Stimulated activated CD8-positive, alpha-beta memory T cell treated with anti-CD3 and anti-CD28 coated beads, Interleukin-7, amount 100 ng/mL, for 48 hours (primary cell): ENCODE measurements at regions not wholly inside any gene's neighbourhood (a gene's known extent, or its start where the extent isn't known, plus 50 kb on each side); places are given as distances from the start of the nearest gene placed in this dataset.
"Not testable (repeated sequence)": the region's sequence is repeated elsewhere in the genome, so short reads cannot be mapped to it uniquely, and the experiment has no call there.

ENCODE experiments used
- DNase-seq, 2 donors: peaks; one replicate each; pipeline ENCODE4 v3.0.0-alpha.2; 2020; ENCODE audit warnings: low read depth in 1 of 2; ENCODE audit errors: extremely low read depth in 1 of 2

DNA sequence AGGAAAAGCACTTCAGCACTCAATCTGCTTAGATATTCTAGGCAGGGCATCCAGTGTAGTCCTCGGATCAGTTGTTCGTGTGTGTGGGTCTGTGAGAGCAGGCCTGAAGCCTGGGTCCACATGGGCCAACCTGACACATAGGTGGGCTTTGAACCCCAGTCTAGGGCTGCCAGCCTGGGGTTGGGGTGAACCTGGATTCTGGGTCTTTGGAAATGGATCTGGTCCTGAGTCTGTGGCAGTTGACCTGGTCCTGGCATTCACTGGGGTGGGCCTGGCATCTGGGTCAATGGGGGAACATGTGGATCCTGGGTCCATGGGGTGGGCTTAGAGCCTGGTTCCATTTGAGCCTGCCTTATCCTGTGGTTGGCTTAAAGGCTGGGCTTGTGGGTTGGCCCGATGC, 492.6 kb upstream of the MAN1A1 start:
- DNase-seq: no peak

DNA sequence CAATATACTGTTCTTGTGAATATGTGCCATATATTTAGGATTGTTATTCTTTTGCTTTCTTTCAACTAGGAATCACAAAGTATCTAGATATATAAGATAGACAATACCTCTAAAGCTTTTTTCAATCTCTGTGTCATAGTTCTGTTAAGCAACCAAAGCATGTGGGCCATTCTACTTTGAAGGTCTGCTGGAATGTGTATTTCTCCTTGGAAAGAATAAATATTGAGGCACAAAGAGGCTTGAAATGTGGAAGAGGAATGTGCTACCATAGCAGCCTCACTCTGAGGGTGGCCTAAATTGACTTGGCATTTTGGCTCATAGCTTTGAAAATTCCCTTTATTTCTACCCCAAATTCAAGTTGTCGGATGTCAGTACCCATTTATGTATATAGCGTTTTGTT, 488.5 kb upstream of the MAN1A1 start:
- no peak for DNase-seq

DNA sequence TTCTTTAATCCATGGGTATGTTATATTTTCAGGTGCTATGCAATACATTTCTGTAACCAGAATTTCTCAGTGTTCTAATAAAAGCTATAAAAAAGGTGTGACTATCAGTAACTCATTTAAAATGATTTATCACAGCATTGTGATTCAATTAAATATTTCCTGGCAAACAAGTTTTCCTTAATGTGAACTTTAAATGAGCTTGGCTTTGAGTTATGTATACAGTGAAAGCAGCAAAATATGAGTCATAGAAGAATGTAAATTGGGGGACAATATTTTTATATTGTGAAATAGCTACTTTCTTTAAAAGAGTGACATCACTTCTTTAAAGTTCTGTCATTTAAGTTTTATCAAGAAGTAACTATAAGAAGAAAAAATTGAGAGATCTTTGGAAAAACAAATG, 484.9 kb upstream of the MAN1A1 start:
- no peak for DNase-seq

DNA sequence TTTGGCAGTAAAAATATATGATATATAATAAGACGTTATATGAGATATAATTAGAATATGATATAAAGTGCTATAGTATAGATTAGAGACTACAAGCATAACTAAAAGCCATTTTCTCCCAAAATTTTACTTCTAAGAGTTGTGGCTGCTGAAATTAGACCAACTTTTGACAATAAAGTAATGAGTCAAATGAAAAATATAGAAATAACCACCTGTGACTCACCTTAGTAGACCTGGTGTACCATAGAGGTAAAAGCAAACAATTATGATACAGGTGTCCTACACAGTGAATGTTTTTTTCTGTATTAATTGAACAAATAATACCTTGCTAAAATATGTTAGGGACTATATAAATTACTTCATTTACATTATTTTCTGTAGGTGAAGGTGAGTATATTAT, 482.9 kb upstream of the MAN1A1 start:
- no peak for DNase-seq

DNA sequence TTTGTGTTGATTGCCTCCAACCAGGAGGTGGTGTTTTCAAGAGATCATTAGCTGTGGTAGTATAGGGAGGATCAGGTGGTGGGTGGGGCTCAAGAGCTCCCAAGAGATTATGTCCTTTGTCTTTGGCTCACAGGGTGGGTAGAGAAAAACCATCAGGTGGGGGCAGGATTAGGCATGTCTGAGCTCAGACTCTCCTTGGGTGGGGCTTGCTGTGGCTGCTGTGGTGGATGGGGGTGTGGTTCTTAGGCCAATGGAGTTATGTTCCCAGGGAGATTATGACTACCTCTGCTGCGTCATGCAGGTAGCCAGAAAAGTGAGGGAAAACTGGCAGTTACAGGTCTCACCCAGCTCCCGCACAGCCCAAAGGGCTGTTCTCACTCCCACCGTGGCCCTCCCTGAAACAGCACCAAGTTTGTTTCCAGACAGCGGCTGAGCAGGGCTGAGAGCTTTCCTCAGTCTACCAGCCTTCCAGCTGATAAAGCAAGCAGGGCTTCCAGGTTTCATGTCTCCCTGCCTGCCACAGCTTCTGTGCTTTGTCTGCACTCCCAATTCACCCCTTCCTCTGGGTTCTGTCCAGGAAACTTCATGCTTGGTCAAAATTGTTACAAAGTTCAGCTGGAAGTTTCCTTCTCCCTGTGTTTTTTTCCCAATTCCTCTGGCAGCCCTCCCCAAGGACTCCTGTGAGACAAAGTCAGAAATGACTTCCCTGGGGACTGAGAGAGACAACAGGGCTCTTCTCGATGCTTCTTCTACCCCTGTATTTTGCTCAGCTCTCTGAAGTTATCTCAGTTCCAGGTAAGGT, 481.1 kb upstream of the MAN1A1 start:
- no peak for DNase-seq

DNA sequence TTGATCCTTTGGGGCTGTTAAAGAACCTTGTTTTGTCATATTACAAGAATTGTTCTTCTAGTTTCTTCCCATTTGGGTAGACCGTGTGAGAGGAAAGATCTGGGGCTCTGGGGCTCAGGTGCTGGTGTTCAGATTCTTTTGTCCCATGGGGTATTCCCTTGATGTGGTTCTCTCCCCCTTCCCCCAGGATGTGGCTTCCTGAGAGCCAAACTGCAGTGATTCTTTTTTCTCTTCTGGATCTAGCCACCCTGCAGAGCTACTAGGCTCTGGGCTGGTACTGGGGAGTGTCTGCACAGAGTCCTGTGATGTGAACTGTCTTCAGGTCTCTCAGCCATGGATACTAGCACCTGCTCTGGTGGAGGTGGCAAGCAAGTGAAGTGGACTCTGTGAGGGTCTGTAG, 480.5 kb upstream of the MAN1A1 start:
- DNase-seq: no peak

DNA sequence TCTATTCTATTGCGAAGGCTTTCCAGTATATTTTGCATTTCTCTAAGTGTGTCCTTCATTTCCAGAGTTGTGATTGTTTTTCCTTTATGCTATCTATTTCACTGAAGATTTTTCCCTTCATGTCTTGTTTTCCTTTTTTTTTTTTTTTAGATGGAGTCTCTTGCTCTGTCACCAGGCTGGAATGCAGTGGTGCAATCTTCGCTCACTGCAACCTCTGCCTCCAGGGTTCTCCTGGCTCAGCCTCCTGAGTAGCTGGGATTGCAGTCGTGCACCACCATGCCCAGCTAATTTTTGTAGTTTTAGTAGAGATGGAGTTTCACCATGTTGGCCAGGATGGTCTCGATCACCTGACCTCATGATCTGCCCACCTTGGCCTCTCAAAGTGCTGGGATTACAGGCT, 479.9 kb upstream of the MAN1A1 start:
- not testable (repeated sequence) for DNase-seq

DNA sequence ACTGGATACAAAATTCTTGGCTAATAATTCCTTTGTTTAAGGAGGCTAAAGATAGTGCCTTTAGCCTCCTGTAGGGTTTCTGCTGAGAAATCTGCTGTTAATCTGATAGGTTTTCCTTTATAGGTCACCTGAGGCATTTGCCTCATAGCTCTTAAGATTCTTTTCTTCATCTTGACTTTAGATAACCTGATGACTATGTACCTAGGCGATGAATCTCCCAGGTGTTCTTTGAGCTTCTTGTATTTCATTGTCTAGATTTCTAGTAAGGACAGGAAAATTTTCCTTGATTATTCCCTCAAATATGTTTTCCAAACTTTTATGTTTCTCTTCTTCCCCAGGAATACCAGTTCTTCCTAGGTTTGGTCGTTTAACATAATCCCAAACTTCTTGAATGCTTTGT, 479.4 kb upstream of the MAN1A1 start:
- DNase-seq: no peak

DNA sequence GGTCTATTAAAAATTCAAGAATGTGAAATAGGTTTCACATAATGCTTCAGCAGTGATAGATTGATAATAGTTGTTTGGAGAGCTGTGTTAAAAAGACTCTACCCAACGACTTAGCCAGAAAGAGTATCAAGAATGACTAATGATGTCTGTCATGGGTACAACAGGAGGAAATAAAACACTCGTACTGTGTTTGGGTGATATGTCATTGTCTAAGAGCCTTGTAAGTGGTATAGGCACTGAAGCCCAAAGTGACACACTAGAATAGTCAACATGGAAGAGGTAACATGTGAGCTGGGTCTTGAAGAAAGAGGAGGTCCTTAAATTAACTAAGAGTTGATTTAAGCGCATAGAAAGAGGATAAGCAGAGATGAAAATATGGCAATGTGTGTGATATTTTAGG, 471.8 kb upstream of the MAN1A1 start:
- no peak for DNase-seq

DNA sequence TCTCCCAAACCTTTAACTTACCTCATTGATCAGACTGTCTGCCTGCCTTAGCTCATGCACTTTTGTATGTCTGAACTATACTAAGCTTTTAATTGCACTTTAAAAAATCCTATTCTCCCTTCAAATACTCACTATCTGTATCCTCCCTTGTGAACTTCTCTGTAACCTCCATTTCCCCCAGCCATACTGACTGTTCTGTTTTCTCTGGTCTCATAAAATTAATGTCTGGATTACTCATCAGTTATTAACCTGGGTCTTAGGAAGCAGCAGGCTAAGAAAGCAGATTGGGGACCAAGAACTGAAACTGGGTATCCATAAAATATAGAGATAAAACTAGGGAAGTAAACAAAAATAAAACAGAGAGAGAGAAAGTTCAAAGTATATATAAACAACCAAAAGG, 469.3 kb upstream of the MAN1A1 start:
- no peak for DNase-seq

DNA sequence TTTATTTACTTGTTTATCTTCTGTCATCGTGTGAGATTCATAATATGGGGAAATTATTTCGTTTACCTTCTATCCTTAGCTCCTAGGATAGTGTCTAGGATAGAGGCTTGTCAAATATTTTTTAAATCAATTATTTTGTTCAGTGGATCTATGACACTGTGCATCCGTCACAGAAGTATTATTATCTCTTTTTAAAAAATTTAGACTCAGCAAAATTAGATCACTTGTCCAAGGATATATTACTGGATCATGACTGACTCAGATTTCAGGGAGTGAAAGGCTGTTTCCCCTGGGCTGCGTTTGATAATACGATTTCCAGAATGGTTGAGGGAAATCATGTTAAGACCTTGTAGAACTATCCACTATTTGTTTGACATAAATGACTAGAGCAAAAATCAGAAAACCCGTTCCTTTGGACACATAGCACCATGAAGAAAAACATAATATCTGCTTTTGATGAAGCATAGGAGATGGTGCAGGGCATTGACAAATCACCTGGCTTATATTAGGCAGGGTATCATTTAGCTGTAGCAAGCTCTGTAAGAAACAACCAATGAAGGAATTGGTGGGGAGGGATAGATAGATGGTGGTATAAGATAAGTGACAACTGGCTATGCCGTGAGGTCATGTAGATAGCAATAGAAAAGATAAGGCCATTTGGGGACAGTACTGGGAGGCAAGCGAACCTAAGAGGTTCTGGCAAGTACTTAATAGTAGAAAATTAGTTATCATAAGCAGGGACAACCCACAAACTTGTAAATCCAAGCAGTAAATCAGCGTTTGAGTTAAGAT, 465.2 kb upstream of the MAN1A1 start:
- no peak for DNase-seq

DNA sequence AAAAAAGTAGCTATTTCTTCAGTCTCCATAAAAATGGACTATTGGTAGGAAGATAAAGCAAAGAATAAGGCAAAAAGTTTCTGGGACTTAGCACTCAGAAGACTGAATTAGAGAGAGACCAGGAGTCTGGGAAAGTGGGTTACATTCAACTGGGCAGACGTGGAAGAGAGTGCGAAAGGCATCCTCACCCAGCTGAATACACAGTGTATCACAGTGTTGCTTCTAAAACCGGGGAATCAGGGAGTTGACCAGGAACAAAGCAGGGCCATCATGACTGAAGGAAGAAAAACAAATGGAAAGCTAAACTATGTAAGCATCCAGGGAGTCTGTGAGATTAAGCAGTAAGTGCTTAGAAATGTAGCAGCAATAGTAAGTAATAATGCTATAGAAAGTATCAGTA, 452.9 kb upstream of the MAN1A1 start:
- no peak for DNase-seq

DNA sequence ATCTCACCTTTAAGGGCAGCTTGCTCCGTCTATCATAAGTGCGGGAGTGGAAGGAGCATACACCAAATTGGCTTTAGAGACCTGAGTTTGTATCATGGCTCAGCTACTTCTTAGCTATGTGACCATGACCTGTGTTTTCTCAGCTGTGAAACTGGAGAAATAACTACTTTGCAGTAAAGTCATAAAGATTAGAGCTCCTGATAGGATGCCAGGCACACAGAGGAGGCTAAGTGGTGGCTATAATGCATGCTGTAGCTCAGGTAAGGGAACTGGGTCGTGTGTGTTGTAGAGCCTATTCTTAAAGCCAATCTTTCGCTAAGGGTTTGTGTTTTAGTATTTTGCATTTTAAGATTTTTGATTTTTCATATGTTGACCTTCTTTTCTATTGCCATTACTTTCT, 451.5 kb upstream of the MAN1A1 start:
- no peak for DNase-seq

DNA sequence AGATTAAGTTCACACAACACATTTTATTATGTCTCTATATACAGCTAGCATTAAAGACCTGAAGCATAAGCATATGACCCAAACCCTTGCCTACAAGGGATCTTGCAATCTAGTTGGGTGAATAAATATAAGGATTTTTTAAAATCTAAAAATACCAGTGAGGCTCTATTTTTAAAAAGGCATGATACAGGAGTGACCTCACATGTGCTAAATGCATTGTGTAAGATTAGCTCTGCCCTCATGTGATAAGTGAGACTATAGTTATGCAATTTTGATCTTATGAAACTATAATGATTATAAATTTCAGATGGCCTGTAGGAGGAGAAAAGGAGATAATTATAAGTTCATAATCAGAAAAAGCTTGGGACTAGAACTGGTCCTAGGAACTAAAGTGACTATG, 451.0 kb upstream of the MAN1A1 start:
- no peak for DNase-seq

DNA sequence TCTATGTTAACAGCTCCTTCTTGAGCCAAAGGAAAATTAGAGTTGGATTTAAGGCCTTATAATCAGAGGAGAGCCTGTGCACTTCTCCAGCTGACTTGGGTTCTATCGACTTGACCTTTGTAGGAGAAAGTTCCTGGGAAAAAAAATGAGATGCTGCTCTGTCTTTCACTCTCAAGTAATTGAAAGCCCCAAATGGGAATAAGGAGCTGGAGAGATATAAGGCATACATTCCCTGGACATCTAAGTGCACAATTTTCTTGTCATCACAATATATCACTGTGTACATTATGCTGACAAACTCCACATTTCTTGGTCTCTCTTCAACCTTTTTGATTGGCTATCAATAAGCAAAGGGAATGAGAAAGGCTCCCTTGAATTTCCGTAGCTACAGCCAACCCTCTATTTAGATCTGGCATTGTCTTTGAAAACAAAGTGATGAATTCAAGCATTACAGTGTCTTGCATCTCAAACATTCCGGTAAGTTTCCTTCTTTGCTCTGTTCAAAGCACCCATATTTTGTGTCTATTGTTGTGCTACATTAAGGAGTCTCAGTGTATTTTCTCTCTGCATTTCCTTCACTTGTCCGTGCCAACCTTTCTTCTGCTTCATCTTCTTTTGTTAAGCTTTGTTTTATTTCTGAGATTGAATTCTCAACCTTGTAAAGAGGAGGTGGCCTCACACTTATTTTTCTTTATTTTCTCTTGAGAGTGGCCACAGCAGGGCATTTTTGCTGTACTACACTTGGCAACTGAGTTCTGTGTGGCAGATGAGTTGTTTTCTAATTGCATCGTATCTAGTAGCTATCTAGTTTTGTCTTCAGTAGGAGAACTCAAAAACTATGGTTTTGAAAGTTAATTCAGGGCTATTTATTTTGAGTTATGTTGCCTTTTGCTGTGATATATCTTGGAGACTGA, 450.3 kb upstream of the MAN1A1 start:
- no peak for DNase-seq

DNA sequence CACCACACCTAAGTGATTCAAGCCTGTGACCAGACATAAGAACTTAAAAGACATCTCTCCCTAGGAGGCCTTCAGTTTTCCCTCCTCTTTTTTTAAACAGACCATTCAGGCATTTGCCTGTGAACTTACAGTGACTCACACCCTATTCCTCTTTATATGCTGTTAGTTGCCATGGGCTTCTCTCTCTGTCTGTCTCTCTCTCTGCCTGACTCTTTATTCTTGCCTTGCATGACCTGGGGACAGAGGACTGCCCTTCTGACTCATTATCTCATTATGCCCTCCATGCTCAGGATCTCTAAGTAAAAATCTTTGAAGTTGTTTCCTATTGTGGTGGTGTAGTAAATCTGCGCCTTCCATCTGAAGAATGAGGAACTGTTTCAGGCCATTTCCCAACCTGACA, 442.2 kb upstream of the MAN1A1 start:
- DNase-seq: no peak

DNA sequence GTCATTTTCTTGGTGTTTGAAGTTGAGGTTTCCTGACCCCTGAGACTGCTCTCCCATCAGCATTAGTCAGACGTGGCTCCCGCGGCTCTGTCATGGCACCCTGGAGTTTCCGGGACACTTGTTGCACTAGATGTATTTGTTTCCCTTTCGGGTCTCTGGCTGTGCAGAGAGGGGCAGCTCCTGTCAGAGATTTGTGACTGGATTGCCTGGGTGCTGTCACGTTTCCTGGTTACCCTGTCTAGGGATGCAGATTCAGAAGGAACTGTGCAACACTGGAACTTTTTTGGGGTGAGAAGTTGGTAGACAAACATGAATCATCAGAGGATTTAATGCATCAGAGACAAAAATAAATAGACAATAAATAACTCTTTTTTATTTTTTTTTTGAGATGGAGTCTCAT, 431.8 kb upstream of the MAN1A1 start:
- DNase-seq: no peak

DNA sequence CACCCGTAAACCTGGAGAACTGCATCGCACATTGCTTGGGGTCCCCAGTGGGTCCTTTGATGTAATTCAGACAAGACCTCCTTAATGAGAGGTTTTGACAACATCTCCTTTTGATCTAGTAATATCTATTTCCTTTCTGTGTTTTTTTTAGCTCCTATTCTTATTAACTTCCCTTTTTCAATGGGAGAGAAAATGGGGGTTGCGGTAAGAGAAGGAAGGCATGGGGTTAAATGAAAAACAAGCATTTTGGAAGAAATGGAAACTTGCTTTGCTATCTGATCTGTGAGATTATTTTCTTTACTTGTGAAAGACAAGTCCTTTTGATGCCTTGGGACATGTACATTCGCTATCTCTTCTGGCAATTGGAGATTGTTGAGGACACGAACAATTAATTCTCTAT, 418.6 kb upstream of the MAN1A1 start:
- no peak for DNase-seq

DNA sequence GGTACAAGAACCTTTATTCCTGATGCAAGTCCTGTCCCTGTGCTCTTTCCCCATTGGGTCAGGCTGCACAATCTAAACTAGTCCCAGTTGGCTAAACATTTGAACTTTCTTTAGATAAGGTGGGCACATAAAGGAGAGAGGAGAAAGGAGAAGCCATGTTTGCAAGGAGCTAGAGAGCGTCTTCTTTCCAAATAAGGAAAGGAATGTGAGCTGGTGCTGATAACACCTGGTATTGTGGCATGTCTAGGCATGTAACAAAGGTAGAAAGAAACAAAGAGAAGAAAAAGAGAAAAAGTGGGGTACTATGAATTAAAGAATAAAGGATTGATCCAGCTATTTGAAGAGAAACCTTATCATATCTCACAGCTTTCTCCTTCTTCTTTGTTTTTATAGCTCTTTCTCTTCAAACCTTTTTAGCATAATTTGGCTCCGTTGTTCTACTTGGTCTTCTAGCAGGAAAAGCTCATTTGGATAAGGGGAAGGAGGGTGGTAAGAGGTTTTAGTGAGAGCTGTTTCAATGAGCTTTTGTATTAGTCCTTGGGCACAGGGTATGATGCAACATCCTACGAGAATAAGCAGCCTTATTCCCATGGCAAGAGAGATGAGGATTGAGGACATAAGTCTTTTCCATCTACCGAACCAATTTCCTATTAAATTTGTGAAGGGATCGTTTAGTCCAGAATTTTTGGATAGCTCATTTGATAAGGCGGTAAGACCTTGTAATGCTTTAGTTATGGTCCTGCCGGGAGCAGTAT, 415.5 kb upstream of the MAN1A1 start:
- no peak for DNase-seq

DNA sequence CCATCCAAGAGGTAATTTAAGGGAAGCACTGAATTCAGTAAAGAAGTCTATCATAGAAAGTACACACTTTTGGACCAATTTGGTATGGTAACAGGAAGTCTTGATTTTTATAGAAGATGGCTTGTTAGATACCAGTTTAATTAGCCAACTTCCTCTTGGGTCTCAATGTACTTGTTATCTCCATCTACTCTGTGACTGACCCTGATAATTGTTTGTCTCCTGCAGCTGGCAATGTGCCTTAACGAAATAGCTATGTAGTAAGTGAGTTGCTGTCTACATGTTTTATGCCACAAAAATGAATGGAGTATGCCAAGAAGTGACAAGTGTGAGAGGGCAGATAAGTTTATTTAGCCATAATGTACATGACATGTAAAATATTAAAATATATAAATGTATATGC, 410.5 kb upstream of the MAN1A1 start:
- DNase-seq: no peak

DNA sequence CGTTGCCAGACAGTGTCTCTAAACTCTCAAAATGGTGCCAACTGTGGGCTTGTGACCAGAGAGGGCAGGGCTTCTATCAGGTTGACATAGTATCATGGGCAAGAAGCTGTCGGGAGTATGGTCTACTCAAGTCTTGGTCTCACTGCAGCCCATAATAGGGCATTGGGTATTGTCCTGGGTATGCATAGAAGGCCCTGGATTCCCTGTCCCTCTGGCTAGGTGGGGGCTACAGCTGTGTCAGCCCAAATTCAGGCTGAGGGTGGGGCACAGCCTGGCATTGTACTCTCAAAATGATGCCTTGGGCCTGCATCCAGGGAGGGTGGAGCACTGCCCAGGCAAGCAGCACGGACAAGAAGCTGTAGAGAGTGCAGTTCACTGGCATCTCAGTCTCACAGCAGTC, 408.8 kb upstream of the MAN1A1 start:
- DNase-seq: no peak
